ENCODE measurements at regions not wholly inside any gene's neighbourhood (a gene's known extent, or its start where the extent isn't known, plus 50 kb on each side); places are given as distances from the start of the nearest gene placed in this dataset.

GRCh38 chr22:48682504-48682903, 1145.2 kb downstream of the BRD1 start:
- TF ChIP-seq EZH2phosphoT487 (IDR thresholded peaks at IDR 0.05; ENCODE audit: insufficient read depth, low read depth) (no peak), EZH2 (IDR thresholded peaks at IDR 0.05; ENCODE audit: insufficient read depth, poor library complexity, severe bottlenecking) (no peak)
